IPS-18c (cell line): ENCODE measurements at regions not wholly inside any gene's neighbourhood (a gene's known extent, or its start where the extent isn't known, plus 50 kb on each side); places are given as distances from the start of the nearest gene placed in this dataset.
"Not testable (repeated sequence)": the region's sequence is repeated elsewhere in the genome, so short reads cannot be mapped to it uniquely, and the experiment has no call there.

ENCODE experiments used
- H3K4me3 ChIP-seq: 2 replicates; pipeline ENCODE4 v1.7.0; 2013; ENCODE audit warnings: low read depth, mild to moderate bottlenecking, low read length, moderate library complexity; ENCODE audit not compliant: insufficient read depth
- H3K9me3 ChIP-seq: one replicate; pipeline ENCODE4 v1.6.1; 2013; ENCODE audit warnings: mild to moderate bottlenecking, low read length, moderate library complexity; ENCODE audit not compliant: control insufficient read depth, insufficient read depth

- H3K4me3 ChIP-seq, H3K9me3 ChIP-seq: not testable (repeated sequence)
These were observed 1565.3 kb downstream of the HACE1 start for GRCh38 chr6:103294376-103294775.

- Histone ChIP-seq H3K9me3 (peaks cover 5% of the 10 kb centered on the region), H3K4me3 (no peak overlapping the region)
These were observed 1574.9 kb downstream of the HACE1 start for GRCh38 chr6:103284835-103285234.

GRCh38 chr6:103280417-103280816, 1579.3 kb downstream of the HACE1 start:
- no peak overlapping the region for H3K4me3 ChIP-seq
- H3K9me3 ChIP-seq = peaks cover 4% of the 10 kb centered on the region

GRCh38 chr6:103277936-103278335, 1581.8 kb downstream of the HACE1 start:
- Histone ChIP-seq H3K4me3 (no peak overlapping the region), H3K9me3 (peaks cover 3% of the 10 kb centered on the region)

GRCh38 chr6:103273048-103273447, 1586.7 kb downstream of the HACE1 start:
- no peaks in the 10 kb centered on the region for H3K9me3 ChIP-seq
- H3K4me3 ChIP-seq = no peak overlapping the region

- Histone ChIP-seq H3K9me3 (no peaks in the 10 kb centered on the region), H3K4me3 (no peak overlapping the region)
These were observed 1590.1 kb downstream of the HACE1 start for GRCh38 chr6:103269581-103269980.

- Histone ChIP-seq H3K9me3 (no peaks in the 10 kb centered on the region), H3K4me3 (no peak overlapping the region)
These were observed 1591.4 kb downstream of the HACE1 start for GRCh38 chr6:103268335-103268734.

GRCh38 chr6:103264020-103264419, 1595.7 kb downstream of the HACE1 start:
- Histone ChIP-seq H3K4me3 (no peak overlapping the region), H3K9me3 (no peaks in the 10 kb centered on the region)

GRCh38 chr6:103255132-103255531, 1604.6 kb downstream of the HACE1 start:
- Histone ChIP-seq H3K4me3 (no peak overlapping the region), H3K9me3 (no peaks in the 10 kb centered on the region)

GRCh38 chr6:103236923-103237322, 1622.8 kb downstream of the HACE1 start:
- no peaks in the 10 kb centered on the region for H3K9me3 ChIP-seq

GRCh38 chr6:103231181-103231580, 1628.5 kb downstream of the HACE1 start:
- Histone ChIP-seq H3K9me3 (peaks cover 2% of the 10 kb centered on the region), H3K4me3 (no peak overlapping the region)

More at GRCh38 chr6:103236923-103237322, 1622.8 kb downstream of the HACE1 start:
- no peak overlapping the region for H3K4me3 ChIP-seq

- no peak overlapping the region for H3K4me3 ChIP-seq
- H3K9me3 ChIP-seq = no peaks in the 10 kb centered on the region
These were observed 1643.9 kb downstream of the HACE1 start for GRCh38 chr6:103215847-103216246.

GRCh38 chr6:103210686-103211085, 1649.0 kb downstream of the HACE1 start:
- Histone ChIP-seq H3K9me3 (no peaks in the 10 kb centered on the region), H3K4me3 (no peak overlapping the region)

GRCh38 chr6:103198386-103198785, 1661.3 kb downstream of the HACE1 start:
- H3K4me3 ChIP-seq = no peak overlapping the region
- H3K9me3 ChIP-seq = no peaks in the 10 kb centered on the region

- no peaks in the 10 kb centered on the region for H3K9me3 ChIP-seq
- H3K4me3 ChIP-seq = no peak overlapping the region
These were observed 1666.3 kb downstream of the HACE1 start for GRCh38 chr6:103193413-103193812.

GRCh38 chr6:103191391-103192093, 1668.2 kb downstream of the HACE1 start:
- no peak overlapping the region for H3K4me3 ChIP-seq

GRCh38 chr6:103184776-103185175, 1674.9 kb downstream of the HACE1 start:
- H3K9me3 ChIP-seq = no peaks in the 10 kb centered on the region

More at GRCh38 chr6:103191391-103192093, 1668.2 kb downstream of the HACE1 start:
- no peaks in the 10 kb centered on the region for H3K9me3 ChIP-seq

GRCh38 chr6:103183831-103184411, 1675.8 kb downstream of the HACE1 start:
- no peak overlapping the region for H3K4me3 ChIP-seq
- no peaks in the 10 kb centered on the region for H3K9me3 ChIP-seq

More at GRCh38 chr6:103184776-103185175, 1674.9 kb downstream of the HACE1 start:
- no peak overlapping the region for H3K4me3 ChIP-seq
